Vagina (tissue), 2 donors: ENCODE measurements at regions not wholly inside any gene's neighbourhood (a gene's known extent, or its start where the extent isn't known, plus 50 kb on each side); places are given as distances from the start of the nearest gene placed in this dataset.

ENCODE experiments used
- DNase-seq, 2 donors: peaks; one replicate each; pipeline ENCODE4 v3.0.0-alpha.2; 2017; ENCODE audit errors: extremely low spot score in 2 of 2
- H3K27ac ChIP-seq: fragments of 200-600 bp; sonication (generic); one replicate; pipeline ENCODE4 v1.5.1; 2019
- H3K27me3 ChIP-seq: fragments of 200-600 bp; sonication (generic); one replicate; pipeline ENCODE4 v1.5.1; 2019
- H3K36me3 ChIP-seq, 2 donors: fragments of 200-600 bp; sonication (generic); one replicate each; pipeline ENCODE4 v1.5.1; 2017 to 2019
- H3K4me1 ChIP-seq: fragments of 200-600 bp; sonication (generic); one replicate; pipeline ENCODE4 v1.5.1; 2019
- H3K4me3 ChIP-seq, 2 donors: fragments of 200-600 bp; sonication (generic); 1 replicate in 1 of 2; 2 replicates in 1 of 2; pipeline ENCODE4 v1.5.1; 2016 to 2019
- H3K9me3 ChIP-seq: fragments of 200-600 bp; sonication (generic); one replicate; pipeline ENCODE4 v1.5.1; 2019
- POLR2A ChIP-seq, 2 donors: fragments of 450-650 bp; IDR thresholded peaks; one replicate each; pipeline ENCODE4 v1.6.1; 2017; ENCODE audit warnings: antibody characterized with exemption in 2 of 2, mild to moderate bottlenecking in 2 of 2, moderate library complexity in 2 of 2
- POLR2AphosphoS5 ChIP-seq, 2 donors: sonication (generic); formaldehyde crosslinking; IDR thresholded peaks; one replicate each; pipeline ENCODE4 v1.9.0; 2017; ENCODE audit warnings: antibody characterized with exemption in 2 of 2, mild to moderate bottlenecking in 2 of 2, low read depth in 1 of 2; ENCODE audit not compliant: insufficient read depth in 1 of 2
- intact Hi-C: fragments of 100-400 bp; cut with DNase I; formaldehyde crosslinking; loops from one replicate; pipeline ENCODE4 v1.15.1; 2023
- TF ChIP-seq, protein P1 (sequence below), 3 experiments: fragments of 450-650 bp in 2 of 3; fragments of 200-600 bp in 1 of 3; sonication (generic) in 1 of 3; IDR thresholded peaks; one replicate each; pipeline ENCODE4 v1.5.1; 2017 to 2019; ENCODE audit warnings: antibody characterized with exemption in 3 of 3, mild to moderate bottlenecking in 2 of 3, moderate library complexity in 2 of 3

DNA sequence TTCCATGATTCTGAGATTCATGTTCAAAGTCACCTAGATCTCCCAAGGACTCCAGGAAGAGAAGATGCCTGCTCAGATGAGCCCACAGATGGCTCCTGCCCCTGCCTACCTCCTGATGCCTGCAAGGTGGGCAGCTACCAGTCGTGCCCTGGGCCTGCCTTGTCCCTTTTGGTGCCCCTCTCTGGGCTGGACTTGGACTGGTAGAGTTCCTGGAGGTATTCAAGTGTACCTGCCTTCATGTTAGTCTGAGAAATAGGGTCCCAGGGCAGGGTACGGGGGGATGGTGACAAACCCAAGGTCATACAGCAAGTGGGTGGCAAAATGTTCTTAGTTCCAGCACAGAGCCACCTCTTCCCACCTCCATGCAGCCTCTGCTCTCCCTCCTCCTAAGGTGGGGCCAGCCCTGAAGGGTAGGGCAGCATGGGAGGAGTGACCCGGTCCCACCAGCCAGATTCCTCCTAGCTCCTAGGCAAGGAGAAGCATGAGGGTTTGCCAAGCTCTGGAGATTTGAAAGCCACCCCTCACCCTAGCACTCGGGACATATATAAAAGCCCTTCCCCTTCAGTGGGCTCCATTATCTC lies 80.8 kb upstream of the UNC5B start:
- Histone ChIP-seq H3K4me1 (peaks cover 7% of the 10 kb centered on the region), H3K27me3 (no peaks in the 10 kb centered on the region), H3K27ac (no peak overlapping the region), H3K4me3 (no peak overlapping the region), H3K36me3 (no peaks in the 10 kb centered on the region), H3K9me3 (no peaks in the 10 kb centered on the region)
- no peak for TF ChIP-seq POLR2AphosphoS5 (IDR thresholded peaks at IDR 0.05; ENCODE audit: insufficient read depth in 1 of 2, low read depth in 1 of 2)
- DNase-seq: peak; percentile 34 to 64
- intact Hi-C loops: no loop called here

DNA sequence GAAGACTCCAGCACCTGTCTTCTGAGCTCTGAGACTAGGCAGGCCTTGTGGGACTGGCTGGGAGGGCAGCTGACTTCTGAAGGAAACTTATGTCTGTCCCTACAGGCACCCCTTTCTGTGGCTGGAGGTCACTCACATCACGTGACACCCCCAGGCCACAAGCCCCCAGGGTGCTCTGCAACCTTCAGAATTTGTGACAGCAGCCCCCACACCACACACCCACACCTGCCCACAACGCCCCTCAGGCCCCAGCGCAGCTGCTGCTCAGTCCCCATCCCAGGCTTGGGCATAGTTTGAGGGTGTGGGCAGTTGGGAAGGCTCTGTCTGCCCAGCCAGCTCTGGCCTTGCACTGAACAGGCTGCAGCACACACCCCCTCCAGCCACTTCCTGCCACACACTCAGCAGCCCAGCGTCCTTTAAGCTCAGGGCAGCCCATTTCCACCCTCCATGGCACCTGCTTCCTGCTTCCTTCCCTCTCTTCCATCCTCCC lies 80.0 kb upstream of the UNC5B start:
- no peaks in the 10 kb centered on the region for H3K9me3 ChIP-seq
- intact Hi-C loops: no loop called here
- no peaks in the 10 kb centered on the region for H3K27me3 ChIP-seq
- H3K36me3 ChIP-seq: no peaks in the 10 kb centered on the region
- no peak overlapping the region for H3K27ac ChIP-seq
- TF ChIP-seq POLR2AphosphoS5 (IDR thresholded peaks at IDR 0.05; ENCODE audit: insufficient read depth in 1 of 2, low read depth in 1 of 2) (no peak), POLR2A (IDR thresholded peaks at IDR 0.05) (no peak)
- TF ChIP-seq, protein P1, sequence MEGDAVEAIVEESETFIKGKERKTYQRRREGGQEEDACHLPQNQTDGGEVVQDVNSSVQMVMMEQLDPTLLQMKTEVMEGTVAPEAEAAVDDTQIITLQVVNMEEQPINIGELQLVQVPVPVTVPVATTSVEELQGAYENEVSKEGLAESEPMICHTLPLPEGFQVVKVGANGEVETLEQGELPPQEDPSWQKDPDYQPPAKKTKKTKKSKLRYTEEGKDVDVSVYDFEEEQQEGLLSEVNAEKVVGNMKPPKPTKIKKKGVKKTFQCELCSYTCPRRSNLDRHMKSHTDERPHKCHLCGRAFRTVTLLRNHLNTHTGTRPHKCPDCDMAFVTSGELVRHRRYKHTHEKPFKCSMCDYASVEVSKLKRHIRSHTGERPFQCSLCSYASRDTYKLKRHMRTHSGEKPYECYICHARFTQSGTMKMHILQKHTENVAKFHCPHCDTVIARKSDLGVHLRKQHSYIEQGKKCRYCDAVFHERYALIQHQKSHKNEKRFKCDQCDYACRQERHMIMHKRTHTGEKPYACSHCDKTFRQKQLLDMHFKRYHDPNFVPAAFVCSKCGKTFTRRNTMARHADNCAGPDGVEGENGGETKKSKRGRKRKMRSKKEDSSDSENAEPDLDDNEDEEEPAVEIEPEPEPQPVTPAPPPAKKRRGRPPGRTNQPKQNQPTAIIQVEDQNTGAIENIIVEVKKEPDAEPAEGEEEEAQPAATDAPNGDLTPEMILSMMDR (IDR thresholded peaks at IDR 0.05): no peak
- H3K4me3 ChIP-seq: no peak overlapping the region
- H3K4me1 ChIP-seq: peaks cover 7% of the 10 kb centered on the region
- DNase-seq: peak; percentile 65 to 88

- TF ChIP-seq POLR2A (IDR thresholded peaks at IDR 0.05): no peak
- TF ChIP-seq POLR2AphosphoS5 (IDR thresholded peaks at IDR 0.05; ENCODE audit: insufficient read depth in 1 of 2, low read depth in 1 of 2): no peak
- TF ChIP-seq, protein P1 (IDR thresholded peaks at IDR 0.05): no peak
- Histone ChIP-seq H3K27me3 (no peaks in the 10 kb centered on the region), H3K4me3 (no peak overlapping the region), H3K9me3 (no peaks in the 10 kb centered on the region), H3K27ac (no peak overlapping the region), H3K4me1 (no peaks in the 10 kb centered on the region), H3K36me3 (no peaks in the 10 kb centered on the region)
- intact Hi-C loops: no loop called here
- peak; percentile 69 to 89 for DNase-seq
Observed at GRCh38 chr10:71133710-71134686, 78.4 kb upstream of the UNC5B start.

DNA sequence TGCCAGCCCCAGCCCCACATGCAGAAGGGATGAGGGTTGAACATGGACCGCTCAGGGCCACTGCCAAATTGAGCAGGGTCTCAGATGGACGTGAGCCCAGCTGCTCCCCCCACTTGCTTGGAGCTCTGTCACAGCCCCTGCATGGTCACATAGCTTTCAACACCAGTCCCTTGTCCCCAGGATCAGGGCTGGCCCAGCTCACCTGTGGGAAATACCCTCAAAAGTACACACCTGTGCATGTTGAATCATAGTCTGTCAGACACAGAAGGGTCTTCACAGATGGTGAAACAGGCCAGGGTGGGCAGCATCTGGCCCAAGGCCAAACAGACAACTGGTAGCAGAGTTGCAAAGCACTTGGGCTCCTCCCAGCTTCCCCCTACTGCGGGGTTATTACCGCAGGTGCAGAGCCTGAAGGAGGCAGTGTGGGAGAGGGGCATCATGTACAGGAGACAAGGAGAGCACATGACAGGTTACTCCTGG lies 77.6 kb upstream of the UNC5B start:
- no peaks in the 10 kb centered on the region for H3K36me3 ChIP-seq
- no peak overlapping the region for H3K27ac ChIP-seq
- peak; percentile 74 to 82 for DNase-seq
- TF ChIP-seq, protein P1 (IDR thresholded peaks at IDR 0.05): no peak
- TF ChIP-seq POLR2A (IDR thresholded peaks at IDR 0.05) (no peak), POLR2AphosphoS5 (IDR thresholded peaks at IDR 0.05; ENCODE audit: insufficient read depth in 1 of 2, low read depth in 1 of 2) (no peak)
- no peaks in the 10 kb centered on the region for H3K4me1 ChIP-seq
- intact Hi-C loops: no loop called here
- H3K4me3 ChIP-seq: no peak overlapping the region
- H3K27me3 ChIP-seq: no peaks in the 10 kb centered on the region
- no peaks in the 10 kb centered on the region for H3K9me3 ChIP-seq

DNA sequence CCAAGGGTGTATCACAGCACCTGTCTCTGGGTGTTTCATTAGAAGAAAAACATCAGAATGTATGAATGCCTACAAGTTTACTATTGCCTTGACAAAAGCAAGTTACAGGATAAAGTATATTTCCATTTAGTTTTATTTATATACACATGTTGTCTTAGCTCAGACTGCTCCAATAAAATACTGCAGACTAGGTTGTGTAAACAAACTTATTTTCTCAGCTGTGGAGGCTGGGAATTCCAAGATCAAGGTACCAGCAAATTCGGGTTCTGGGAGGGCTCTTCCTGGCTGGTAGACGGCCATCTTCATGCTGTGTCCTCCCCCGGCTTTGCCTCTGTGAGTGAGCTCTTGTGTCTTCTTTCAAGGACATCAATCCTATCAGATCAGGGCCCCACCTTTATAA lies 77.1 kb upstream of the UNC5B start:
- Histone ChIP-seq H3K9me3 (no peaks in the 10 kb centered on the region), H3K36me3 (no peaks in the 10 kb centered on the region), H3K4me3 (no peak overlapping the region), H3K27ac (no peak overlapping the region), H3K27me3 (no peaks in the 10 kb centered on the region), H3K4me1 (no peaks in the 10 kb centered on the region)
- intact Hi-C loops: no loop called here
- peak in 1 of 2 donors; percentile 40 for DNase-seq
- TF ChIP-seq POLR2A (IDR thresholded peaks at IDR 0.05): no peak
- TF ChIP-seq, protein P1 (IDR thresholded peaks at IDR 0.05): no peak
- no peak for TF ChIP-seq POLR2AphosphoS5 (IDR thresholded peaks at IDR 0.05; ENCODE audit: insufficient read depth in 1 of 2, low read depth in 1 of 2)
